ENCODE measurements at regions not wholly inside any gene's neighbourhood (a gene's known extent, or its start where the extent isn't known, plus 50 kb on each side); places are given as distances from the start of the nearest gene placed in this dataset.

DNA sequence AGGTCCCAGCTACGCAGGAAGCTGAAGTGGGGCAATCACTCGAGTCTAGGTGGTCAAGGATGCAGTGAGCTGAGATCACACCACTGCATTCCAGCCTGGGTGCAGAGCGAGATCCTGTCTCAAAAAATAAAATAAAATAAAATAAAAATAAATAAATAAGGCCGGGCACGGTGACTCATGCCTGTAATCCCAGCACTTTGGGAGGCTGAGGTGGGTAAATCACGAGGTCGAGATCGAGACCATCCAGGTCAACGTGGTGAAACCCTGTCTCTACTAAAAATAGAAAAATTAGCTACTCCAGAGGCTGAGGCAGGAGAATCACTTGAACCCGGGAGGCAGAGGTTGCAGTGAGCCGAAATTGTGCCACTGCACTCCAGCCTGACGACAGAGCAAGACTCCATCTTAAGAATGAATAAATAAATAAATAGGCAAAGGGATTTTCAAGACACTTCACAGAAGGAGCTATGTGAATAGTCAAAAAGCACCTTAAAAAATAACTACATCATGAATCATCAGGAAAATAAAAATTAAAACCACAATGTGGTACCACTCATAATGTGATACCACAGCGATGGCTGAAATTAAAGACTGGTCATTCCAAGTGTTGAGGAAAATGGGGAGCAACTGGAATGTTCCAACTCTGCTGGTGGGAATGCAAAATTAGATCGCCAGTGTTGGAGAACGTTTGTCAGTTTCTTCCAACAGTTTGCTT is 92.9 kb upstream of the TBX3 start:
- DNase-seq (ENCODE audit: low read depth in 4 of 4, low spot score in 3 of 4), result no peak

DNA sequence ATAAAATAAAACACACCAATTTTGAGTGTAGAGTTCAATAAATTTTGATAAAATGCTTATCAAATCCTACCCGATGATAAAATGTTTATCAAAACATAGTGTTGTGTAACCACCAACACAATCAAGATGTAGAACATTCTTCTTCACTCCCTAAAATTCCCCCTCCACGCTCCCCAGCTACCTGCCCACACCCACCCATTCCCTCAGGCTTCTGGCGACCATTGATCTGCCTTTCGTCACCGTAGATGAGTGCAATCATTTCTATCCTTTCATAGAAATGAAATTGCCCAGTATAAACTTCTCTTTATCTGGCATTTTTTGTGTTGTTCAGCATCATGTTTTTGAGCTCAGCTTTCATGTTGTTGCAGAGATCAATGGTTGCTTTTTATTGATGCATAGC is 90.7 kb upstream of the TBX3 start:
- no peak for DNase-seq (ENCODE audit: low read depth in 4 of 4, low spot score in 3 of 4)

DNA sequence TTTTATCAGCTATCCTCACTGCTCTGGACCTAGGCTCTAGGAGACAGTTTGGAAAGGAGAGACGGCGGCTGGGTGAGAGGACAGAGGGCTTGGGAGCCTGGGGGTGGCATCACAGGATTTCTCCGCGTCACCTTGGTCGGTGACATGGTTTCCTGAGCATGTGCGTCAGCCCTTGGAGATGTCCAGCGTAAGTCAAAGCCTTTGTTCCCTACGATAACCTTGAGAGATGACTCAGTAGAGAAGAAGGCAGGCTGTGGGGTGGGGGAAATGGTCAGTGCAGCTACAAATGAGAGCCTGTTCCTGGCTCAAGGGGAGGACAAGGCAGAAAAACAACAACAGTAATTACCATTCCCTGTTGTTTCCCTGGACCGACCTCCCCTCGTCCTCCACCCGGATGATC is 90.2 kb upstream of the TBX3 start:
- no peak for DNase-seq (ENCODE audit: low read depth in 4 of 4, low spot score in 3 of 4)

DNA sequence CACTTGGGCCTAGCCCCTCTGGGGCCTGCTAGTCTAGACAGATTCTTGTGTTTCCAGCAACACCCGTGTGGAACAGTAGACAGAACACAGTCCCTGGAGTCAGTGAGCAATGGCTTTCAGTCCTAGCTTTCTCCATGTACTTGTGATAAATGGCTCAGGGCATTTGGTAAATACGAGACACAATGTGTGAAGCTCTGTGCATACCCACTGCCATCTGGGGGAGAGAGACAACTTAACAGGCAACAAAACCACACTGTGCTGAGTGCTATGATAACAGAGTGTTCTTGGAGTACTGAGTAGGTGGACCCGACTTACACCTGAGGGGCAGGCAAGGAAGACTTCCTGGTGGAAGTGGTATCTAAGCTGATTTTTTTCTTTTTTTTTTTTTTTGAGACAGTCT is 86.3 kb upstream of the TBX3 start:
- DNase-seq (ENCODE audit: low read depth in 4 of 4, low spot score in 3 of 4), result no peak

DNA sequence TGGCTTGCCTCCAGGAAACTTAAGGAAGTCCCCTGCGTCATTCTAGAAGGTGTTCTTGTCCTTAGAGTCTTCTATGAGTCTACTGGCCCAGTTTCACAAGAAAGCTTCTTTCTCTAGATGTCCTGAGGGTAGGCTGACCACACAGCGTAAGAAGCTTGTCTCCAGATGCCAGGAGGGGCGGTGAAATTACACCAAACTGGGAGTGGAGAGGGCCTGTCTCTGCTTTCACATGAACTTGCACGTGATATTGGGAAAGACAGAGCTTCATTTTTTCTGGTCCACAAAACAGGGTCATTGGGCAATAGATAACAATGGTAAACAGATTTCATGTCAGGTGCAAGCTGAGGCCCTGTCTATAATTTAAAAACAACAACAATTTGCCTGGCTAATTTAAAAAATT is 85.7 kb upstream of the TBX3 start:
- DNase-seq (ENCODE audit: low read depth in 4 of 4, low spot score in 3 of 4), result no peak

DNA sequence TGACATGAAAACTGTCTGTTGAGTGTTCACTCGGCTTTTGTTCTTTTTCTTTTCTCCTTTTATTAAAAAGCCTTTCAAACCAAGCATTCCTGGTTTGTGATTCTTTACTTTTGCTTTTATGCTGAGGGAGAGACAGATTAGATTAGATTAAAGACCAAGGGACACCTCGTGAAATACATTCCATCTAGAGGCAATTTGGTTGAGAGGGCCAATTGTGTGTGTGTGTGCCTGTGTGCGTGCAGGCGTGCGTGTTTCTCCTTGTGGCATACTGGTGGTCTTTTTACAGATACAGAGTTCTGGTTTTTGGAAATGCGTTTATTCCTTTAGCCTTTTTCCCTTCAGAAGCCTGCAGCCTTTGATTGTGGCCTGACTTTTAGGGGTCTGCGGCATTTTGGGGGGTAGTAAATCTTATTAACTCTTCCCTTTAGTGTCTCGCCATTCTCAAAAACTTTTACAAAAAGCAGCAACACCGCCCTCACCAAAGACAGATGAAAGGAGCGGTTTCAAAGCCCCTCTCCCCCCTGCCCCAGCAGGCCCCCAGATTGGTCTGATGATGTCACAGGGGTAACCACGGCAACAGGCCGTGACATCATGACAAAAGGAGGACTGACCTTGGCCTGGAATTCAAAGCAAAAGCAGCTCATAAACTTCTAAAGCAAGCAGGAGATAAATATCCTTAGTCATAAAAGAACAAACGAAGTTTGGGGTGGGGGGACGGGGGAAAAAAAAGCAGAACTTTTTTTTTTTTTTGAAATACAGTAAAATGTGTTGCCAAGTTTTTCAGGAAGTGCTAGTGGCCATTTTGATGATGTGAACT is 84.1 kb upstream of the TBX3 start:
- peak in 2 of 4 donors; percentile 59 to 65 for DNase-seq (ENCODE audit: low read depth in 4 of 4, low spot score in 3 of 4)

DNA sequence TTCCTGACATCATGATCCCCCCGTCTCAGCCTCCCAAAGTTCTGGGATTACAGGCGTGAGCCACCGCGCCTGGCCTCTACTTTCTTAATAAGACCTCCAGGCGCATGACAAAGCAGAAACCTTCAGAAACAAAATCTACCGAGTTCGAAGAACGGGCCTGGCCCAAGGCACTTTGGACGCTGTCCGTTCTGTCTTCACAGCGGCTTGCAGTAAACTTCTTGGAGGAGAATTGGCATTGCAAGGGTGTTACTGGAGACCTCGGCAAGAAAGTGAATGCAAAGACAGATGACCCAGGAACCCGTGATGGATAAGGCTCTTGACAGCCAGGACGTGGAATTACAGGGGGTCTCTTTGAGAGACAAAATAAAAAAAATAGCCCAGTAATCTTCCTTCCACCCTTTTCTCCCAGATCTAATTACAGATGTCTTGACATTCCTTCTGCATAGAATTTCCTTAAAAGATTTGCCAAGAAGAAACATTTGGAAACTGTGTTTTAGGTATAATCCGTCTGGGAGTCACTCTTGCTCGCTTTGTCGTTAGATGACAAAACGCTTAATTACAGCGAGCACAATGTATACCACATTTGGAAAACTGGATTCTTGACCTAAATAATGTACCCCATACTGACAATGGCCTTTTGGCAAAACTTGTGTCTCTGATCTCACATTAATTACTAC is 83.2 kb upstream of the TBX3 start:
- no peak for DNase-seq (ENCODE audit: low read depth in 4 of 4, low spot score in 3 of 4)

DNA sequence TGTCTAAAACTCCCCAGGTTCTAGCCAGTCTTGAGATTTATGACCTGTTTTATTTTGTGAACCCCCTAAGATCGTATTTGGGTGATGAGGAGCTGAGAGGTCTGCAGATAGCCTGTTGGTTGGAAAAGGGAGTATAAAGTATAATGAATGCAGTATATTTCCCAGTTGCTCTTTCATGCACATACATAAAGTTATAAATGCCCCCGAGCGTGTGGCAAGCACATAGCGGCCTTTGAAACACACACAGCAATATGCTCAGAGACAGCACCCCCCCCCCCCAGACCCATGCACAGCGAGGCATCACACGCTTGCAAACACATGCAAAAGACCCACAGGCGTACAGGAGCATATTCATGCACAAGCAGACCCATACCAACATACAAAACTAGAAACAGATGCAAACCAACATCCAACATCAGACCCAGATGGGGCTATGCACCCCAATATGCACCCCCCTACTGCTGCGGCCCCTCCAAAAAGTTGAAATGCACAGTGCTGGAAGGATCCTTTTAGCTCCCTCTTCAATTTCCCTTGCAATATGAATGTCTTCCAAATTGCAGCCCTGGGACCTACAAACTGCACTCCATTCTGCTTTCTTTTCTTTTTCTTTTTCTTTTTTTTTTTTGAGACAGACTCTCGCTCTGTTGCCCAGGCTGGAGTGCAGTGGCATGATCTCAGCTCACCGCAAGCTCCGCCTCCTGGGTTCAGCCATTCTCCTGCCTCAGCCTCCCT is 82.2 kb upstream of the TBX3 start:
- DNase-seq (ENCODE audit: low read depth in 4 of 4, low spot score in 3 of 4), result no peak

DNA sequence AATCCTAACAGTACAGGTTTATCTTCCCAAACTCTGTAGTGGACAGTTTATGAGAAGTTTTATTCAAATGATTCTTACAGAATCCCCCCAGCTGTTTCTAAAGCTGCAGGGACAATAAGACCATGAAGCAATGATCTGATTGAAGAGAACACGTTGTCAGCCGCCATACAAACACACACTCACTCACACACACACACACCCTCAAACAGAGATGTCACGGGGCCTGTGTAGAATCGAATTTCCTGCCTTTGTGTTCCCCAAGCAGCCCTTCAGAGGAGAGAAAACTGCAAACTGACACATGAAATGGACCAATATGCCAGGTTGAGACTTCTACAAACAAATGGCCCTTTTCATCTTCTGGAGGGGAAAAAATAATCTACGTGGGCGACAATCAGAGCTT is 80.5 kb upstream of the TBX3 start:
- no peak for DNase-seq (ENCODE audit: low read depth in 4 of 4, low spot score in 3 of 4)

DNA sequence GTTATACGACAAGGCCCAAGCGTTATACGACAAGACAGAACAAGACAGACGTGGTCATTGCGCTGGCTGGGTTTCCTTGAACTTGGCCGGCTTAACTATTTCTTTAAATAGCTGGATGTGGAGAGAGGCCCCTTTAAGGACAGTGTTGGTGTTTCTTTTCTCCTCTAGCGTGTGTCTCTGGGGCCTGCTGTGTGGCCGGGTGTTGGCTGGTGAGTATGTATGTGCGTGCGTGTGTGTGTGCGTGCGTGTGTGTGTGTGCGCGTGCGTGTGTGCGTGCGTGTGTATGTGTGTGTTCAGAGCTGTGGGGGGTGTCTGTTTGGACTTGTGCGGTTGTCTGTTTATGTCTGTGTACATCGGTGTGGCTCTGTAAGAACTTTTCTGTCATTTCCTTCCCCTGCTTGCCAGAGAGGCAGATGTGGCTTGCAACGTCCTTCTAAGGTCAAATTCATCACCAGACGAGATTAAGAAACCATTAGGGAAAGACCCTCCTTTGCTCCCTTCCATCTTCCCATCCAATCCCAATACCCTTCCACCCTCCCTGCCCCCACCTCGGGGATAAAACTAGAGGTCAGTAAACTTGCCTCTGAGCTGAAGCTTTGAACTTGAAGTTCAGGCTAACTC is 78.6 kb upstream of the TBX3 start:
- no peak for DNase-seq (ENCODE audit: low read depth in 4 of 4, low spot score in 3 of 4)

DNA sequence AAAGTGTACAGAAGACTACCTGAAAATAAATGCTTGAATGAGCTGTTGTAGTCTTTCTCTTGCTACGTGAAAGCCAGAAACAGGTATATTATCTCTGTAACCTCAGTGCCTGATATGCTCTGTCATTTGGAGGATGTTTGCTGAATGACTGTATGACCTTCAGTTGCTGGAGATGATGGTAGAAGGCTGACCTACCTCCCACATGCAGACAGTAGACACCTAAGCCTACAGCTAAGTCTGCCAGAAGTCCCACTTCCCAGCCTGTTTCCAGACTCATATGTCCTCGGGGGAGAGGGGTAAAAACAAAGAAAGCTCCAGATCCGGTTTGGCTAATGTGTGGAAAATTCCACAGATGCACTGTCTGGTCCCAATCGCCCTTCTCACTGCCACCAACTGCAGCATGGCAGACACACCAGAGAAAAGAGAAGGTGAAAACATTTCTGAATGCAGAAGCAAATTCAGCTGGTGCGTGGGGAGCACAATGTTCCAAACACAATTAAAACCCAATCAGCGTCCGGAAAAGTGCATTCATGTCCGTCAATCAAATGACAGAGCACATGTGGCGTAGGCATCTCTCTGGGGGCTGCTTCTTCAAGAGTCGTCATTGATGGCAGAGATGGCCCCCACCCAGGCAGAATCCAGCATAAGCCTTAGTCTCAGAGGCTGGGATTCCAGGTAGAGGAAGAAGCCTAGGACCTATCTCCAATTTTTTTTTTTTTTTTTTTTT is 76.3 kb upstream of the TBX3 start:
- DNase-seq (ENCODE audit: low read depth in 4 of 4, low spot score in 3 of 4), result no peak

DNA sequence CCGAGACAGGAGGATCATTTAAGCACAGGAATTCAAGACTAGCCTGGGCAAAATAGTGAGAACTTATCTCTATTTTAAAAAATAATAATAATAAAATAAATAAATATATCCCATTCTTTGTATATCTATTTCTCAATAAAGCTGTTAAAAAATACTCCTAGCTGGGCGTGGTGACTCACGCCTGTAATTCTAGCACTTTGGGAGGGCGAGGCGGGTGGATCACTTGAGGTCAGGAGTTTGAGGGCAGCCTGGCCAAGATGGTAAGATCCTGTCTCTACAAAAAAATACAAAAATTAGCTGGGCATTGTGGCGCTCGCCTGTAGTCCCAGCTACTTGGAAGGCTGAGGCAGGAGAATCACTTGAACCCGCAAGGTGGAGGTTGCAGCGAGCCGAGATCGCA is 75.7 kb upstream of the TBX3 start:
- DNase-seq (ENCODE audit: low read depth in 4 of 4, low spot score in 3 of 4), result no peak

DNA sequence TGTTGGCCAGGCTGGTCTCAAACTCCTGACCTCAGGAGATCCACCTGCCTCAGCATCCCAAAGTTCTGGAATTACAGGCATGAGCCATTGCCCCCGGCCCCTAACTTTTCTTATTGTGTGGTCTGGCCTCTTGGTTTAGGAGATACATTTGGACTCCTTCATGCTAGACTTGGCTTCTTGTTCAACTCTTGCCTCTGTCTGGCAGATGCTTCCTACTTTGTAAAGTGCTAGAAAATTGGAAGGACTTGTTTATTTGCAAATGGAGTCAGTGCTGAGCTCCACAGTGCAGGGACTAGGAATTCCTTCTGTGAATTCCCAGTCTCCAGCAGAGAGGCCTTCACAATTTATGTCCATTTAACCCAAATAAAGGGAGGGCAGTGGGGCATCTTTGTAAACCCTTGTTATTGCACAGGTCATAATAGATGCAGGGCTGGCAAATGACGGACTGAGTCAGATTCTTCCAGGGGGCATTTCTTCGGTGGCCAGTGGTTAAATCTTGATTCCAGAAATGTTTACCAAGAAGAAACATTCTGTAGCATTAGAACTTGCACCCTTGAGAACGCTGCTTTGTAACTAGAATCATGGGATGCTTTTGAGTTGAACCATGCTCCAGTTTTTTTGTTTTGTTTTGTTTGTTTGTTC is 73.8 kb upstream of the TBX3 start:
- no peak for DNase-seq (ENCODE audit: low read depth in 4 of 4, low spot score in 3 of 4)

DNA sequence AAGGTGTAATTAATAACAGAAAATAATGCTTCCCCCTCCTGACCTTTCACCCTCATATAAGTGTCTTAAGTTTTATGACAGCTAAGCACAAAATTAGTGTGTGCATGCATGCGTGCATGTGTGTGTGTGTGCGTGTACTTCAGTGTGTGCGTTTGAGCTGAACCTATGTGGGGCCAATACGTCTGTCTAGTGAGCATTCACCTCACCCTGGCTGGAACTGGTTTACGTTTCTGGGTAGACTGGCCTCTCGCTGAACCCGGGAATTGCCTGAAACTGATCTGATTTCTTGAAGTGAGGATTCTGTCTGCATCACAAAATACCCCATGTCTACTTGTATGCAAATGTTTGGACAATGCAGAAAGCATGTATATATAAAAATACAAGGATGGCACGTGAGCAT is 68.2 kb upstream of the TBX3 start:
- DNase-seq (ENCODE audit: low read depth in 4 of 4, low spot score in 3 of 4), result no peak

DNA sequence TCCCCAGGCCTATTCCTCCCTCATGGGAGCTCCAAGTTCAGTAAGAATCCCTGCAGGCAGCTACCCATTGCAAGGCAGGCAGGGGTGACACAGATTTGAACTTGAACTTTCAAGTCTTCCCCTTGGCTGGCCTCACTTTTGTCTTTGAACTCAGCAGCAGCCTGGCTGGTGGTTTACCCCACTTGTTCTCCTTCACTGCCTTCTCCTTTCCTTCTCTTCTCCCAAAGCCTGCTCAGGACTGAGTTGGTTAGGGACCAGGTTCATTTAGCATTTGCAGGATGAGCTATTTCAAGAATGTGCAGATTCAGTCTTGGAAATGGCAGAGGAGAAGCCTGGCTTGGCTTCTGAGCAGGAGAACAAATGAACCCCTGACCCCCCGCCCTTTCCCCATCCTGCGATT is 67.7 kb upstream of the TBX3 start:
- no peak for DNase-seq (ENCODE audit: low read depth in 4 of 4, low spot score in 3 of 4)

DNA sequence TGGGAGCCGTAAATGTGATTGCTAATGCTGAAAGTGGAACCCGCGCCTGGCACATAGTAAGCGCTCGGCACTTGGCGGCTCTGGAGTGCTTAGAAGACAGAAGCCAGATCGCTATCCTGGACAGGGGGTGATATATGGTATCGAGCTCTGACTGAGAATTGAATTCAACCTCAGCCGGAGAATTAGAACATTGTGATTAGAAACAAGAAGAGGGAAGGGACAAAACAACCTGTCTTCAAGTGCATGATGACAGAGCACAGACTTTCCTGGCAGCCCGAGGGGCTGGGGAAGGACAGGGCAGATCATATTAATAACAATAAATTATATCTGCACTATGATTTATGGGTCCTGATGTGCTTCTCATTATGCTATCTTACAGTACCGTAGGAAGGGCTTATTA is 66.9 kb upstream of the TBX3 start:
- no peak for DNase-seq (ENCODE audit: low read depth in 4 of 4, low spot score in 3 of 4)

DNA sequence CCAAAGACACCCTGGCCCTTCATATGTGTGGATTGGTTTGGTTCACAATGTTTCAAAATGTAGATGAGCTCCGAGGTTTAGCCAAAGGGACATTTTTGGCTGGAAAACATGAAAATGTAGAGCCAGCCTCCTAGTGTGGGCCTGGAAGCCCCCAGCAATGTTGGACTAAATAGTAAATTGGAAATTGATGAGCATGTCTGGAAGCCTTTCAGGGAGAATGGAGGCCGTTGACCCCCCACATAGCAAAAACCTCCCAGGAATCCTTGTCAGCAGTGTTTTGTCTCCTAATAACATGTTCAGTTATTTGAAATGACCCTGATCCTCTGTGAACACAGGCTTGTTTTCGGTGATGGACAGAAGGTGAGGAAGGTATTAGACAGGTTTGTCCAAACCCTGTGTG is 65.1 kb upstream of the TBX3 start:
- no peak for DNase-seq (ENCODE audit: low read depth in 4 of 4, low spot score in 3 of 4)

DNA sequence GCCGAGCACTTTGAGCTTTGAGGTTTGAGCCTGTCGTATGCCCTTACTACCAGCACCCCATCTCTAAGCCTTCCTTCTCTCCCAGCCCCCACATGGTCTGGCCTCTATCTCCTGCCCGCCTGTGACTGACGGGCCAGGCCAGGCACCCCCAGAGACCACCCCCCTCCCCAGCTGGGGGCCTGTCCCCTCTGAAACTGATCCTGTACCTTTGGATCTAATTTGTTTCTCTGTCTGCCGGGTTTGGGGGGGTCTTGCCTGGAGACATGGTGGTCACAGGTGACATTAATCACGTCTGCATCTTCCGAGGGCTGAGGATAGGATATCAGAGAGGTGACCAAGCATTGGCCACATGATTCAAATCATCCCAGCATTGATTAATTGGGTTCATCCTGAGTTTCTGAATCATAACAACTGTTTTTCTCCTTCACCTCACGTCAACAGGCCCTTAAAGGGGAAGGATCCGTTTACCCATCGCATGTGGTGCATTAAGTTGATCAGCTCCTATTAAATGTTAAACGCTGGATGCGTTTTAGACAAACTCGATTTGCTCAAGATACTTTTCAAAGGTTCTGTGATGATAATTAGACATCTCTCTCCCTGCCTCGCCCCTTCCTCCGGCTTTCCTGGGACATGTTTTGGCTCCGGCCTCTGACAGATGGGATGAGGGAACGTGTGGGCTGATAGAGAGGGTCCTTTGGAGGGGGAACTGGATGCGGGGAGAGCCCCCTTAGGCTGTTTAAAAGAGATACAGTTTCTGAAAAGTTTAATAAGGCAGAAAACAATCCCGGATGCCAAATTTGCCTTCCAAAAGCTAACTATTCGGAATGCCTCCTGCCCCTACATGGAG is 63.3 kb upstream of the TBX3 start:
- no peak for DNase-seq (ENCODE audit: low read depth in 4 of 4, low spot score in 3 of 4)
